ENCODE measurements at regions not wholly inside any gene's neighbourhood (a gene's known extent, or its start where the extent isn't known, plus 50 kb on each side); places are given as distances from the start of the nearest gene placed in this dataset.

DNA sequence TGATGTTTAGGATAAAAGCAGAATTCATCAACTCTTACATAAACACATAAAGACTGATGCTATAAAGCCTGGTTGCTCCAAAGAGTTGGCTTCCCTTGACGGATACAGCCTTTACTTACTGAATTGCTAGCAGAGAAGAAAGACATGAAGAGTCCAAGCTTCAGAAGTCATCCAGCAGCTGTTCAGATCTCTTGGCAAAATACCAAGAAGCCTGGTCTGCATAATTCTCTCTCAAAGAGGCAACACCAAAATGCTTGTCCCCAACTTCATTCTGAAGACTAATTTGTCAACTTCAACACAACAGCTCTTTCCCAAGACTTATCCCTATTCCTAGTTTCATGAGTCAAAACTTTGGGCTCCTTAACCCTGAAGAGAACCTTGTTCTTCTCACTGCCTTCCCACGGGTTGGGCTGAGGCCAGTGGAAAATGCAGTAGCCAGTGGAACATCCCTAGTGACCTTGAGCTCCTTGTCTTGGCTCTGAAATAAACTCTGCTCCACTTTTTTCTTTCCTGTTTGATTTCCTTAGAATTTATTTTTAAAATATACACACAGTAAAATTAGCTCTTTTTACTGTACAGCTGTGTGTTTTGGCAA, 119.2 kb upstream of the THBS1 start:
- no peaks in the 10 kb centered on the region for H3K9me3 Mint-ChIP-seq (ENCODE audit: low read depth)

DNA sequence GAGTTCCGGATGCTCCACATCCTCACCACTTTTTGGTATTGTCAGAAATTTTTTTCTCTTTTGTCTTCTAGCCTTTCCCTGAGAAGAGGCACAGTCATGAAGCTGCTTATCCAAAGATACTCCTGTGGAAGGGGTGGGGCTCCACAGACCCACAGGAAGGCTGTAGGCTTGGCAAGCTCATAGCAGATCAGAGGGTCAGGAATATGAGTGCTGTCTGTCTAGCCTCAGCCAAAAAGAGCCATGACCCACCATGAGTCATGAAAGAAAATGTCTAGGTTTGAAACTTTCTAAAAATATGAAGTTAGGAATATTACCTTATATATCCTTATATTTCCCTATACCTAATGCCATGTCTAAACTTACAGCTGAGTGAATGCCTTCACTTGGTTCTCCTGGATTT, 118.2 kb upstream of the THBS1 start:
- DNase-seq (ENCODE audit: low spot score, unreplicated experiment), result no peak
- TF ChIP-seq, protein P1, sequence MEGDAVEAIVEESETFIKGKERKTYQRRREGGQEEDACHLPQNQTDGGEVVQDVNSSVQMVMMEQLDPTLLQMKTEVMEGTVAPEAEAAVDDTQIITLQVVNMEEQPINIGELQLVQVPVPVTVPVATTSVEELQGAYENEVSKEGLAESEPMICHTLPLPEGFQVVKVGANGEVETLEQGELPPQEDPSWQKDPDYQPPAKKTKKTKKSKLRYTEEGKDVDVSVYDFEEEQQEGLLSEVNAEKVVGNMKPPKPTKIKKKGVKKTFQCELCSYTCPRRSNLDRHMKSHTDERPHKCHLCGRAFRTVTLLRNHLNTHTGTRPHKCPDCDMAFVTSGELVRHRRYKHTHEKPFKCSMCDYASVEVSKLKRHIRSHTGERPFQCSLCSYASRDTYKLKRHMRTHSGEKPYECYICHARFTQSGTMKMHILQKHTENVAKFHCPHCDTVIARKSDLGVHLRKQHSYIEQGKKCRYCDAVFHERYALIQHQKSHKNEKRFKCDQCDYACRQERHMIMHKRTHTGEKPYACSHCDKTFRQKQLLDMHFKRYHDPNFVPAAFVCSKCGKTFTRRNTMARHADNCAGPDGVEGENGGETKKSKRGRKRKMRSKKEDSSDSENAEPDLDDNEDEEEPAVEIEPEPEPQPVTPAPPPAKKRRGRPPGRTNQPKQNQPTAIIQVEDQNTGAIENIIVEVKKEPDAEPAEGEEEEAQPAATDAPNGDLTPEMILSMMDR (IDR thresholded peaks at IDR 0.05; ENCODE audit: unreplicated experiment), result no peak
- no peaks in the 10 kb centered on the region for H3K36me3 Mint-ChIP-seq (ENCODE audit: insufficient read depth)
- H3K27ac Mint-ChIP-seq, result no peak overlapping the region
- H3K27me3 Mint-ChIP-seq, result no peaks in the 10 kb centered on the region
- no peaks in the 10 kb centered on the region for H3K4me1 Mint-ChIP-seq (ENCODE audit: low read depth)
- no peaks in the 10 kb centered on the region for H3K9me3 Mint-ChIP-seq (ENCODE audit: low read depth)
- H3K4me3 Mint-ChIP-seq (ENCODE audit: low read depth), result no peak overlapping the region

More for the DNA sequence above, 119.2 kb upstream of the THBS1 start:
- H3K27ac Mint-ChIP-seq, result no peak overlapping the region
- no peak overlapping the region for H3K4me3 Mint-ChIP-seq (ENCODE audit: low read depth)
- no peaks in the 10 kb centered on the region for H3K27me3 Mint-ChIP-seq
- no peak for DNase-seq (ENCODE audit: low spot score, unreplicated experiment)
- TF ChIP-seq, protein P1 (IDR thresholded peaks at IDR 0.05; ENCODE audit: unreplicated experiment), result no peak
- no peaks in the 10 kb centered on the region for H3K36me3 Mint-ChIP-seq (ENCODE audit: insufficient read depth)
- no peaks in the 10 kb centered on the region for H3K4me1 Mint-ChIP-seq (ENCODE audit: low read depth)

DNA sequence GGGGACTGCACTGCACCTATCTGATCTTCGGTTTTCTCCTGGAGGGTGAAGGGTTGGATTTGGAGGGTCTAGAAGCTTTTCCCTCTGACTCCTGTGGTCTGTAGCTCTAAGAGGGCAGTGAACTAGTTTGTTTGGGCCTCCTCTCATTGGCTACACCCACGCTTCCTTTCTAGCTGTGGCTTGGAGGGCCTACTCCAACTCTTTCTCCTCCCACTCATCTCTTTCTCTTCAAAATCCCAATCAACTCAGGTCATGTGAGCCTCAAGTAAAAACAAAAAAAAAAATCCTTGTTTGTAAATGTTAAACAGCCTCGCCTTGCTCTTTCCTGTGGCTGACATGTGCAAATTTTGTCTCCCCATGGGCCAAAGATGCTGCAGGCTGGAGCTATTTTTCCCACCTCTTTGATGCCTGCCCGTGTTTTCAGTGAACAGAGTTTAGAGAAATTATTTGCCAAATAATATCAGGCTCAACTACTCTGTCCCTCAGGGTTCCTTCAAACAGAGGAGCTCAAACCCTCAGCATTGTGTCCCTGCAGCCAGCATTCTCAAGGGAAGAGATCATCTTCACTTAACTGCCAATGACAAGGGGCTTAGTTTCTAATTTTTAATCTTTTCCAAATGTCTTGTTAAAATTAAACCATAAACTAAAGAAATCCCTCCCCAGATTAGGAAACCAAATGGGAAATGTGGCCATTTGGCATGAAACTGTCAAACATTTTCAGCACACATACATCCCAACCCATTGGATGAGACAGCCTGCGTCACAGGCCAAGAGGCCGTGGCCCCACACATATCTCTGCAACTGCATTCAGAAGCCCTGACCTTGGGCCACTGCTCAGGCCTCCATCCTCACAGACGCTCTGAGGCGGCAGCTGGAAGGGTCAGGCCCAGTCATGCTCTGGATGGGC, 114.8 kb upstream of the THBS1 start:
- DNase-seq (ENCODE audit: low spot score, unreplicated experiment), result no peak
- Mint-ChIP-seq H3K27ac (no peak overlapping the region), H3K4me3 (ENCODE audit: low read depth) (no peak overlapping the region), H3K9me3 (ENCODE audit: low read depth) (no peaks in the 10 kb centered on the region), H3K4me1 (ENCODE audit: low read depth) (no peaks in the 10 kb centered on the region), H3K27me3 (no peaks in the 10 kb centered on the region), H3K36me3 (ENCODE audit: insufficient read depth) (peaks cover 1% of the 10 kb centered on the region)
- TF ChIP-seq, protein P1 (IDR thresholded peaks at IDR 0.05; ENCODE audit: unreplicated experiment), result no peak

DNA sequence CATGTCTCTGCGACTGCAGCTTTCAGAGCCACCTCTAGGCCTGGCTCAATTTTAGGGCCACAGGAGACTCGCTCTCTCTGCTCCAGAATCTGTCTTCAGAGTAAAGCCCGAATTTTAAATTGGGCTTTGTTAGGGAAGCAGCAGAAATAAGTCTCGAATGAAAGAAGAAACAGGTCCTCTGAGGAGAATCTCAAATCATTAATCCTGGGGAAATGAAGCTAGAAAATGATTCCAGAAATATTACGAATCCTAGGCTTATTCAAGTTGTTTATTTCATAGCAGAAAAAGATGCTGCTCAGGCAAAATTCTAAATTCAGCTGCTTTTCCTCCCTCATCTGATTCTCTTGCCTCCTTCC, 114.2 kb upstream of the THBS1 start:
- DNase-seq (ENCODE audit: low spot score, unreplicated experiment), result no peak
- Mint-ChIP-seq H3K27ac (no peak overlapping the region), H3K36me3 (ENCODE audit: insufficient read depth) (peaks cover 1% of the 10 kb centered on the region)

DNA sequence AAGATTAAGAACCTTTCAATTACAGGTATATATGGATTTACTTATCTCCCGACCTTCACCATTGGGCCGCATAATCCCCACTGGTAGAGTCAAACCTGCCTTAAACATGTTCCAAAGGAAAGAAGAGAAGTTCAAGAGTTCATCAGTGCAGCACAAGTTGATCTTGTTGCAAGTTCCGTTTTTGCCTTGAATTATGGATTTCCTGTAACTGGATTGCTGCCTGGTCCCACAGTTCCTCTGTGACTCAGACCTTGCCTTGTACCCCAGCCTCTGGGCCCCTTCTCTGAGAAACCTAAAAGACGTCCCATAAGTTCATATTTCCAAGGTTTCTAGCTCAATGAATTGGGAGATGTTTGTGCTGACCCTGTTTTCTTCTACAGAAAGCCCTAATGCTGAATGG, 112.5 kb upstream of the THBS1 start:
- Mint-ChIP-seq H3K27me3 (no peaks in the 10 kb centered on the region), H3K4me1 (ENCODE audit: low read depth) (peaks cover 2% of the 10 kb centered on the region), H3K36me3 (ENCODE audit: insufficient read depth) (peaks cover 1% of the 10 kb centered on the region), H3K27ac (no peak overlapping the region), H3K4me3 (ENCODE audit: low read depth) (no peak overlapping the region), H3K9me3 (ENCODE audit: low read depth) (no peaks in the 10 kb centered on the region)
- TF ChIP-seq, protein P1 (IDR thresholded peaks at IDR 0.05; ENCODE audit: unreplicated experiment), result no peak
- no peak for DNase-seq (ENCODE audit: low spot score, unreplicated experiment)

More for the DNA sequence above, 114.2 kb upstream of the THBS1 start:
- H3K4me3 Mint-ChIP-seq (ENCODE audit: low read depth), result no peak overlapping the region
- H3K27me3 Mint-ChIP-seq, result no peaks in the 10 kb centered on the region
- no peaks in the 10 kb centered on the region for H3K4me1 Mint-ChIP-seq (ENCODE audit: low read depth)
- TF ChIP-seq, protein P1 (IDR thresholded peaks at IDR 0.05; ENCODE audit: unreplicated experiment), result no peak
- no peaks in the 10 kb centered on the region for H3K9me3 Mint-ChIP-seq (ENCODE audit: low read depth)

Measured in progenitor cell of endocrine pancreas (in vitro differentiated cells).